Fibroblast of pulmonary artery (primary cell): ENCODE measurements at regions not wholly inside any gene's neighbourhood (a gene's known extent, or its start where the extent isn't known, plus 50 kb on each side); places are given as distances from the start of the nearest gene placed in this dataset.

ENCODE experiments used
- DNase-seq: peaks from one replicate; pipeline ENCODE4 v3.0.0-alpha.2; 2010; ENCODE audit warnings: low read depth
- H3K4me3 ChIP-seq: replicated peaks from 2 replicates; pipeline ENCODE4 v1.5.1; 2011; ENCODE audit warnings: low read depth, mild to moderate bottlenecking, control low read depth, low read length, moderate library complexity
- TF ChIP-seq, protein P1 (sequence below): IDR thresholded peaks from 2 replicates; pipeline ENCODE4 v1.5.1; 2011; ENCODE audit warnings: mild to moderate bottlenecking, control low read depth, low read length, inconsistent platforms; ENCODE audit errors: missing control alignments

- H3K4me3 ChIP-seq: no peak overlapping the region
- no peak for DNase-seq
- TF ChIP-seq, protein P1, sequence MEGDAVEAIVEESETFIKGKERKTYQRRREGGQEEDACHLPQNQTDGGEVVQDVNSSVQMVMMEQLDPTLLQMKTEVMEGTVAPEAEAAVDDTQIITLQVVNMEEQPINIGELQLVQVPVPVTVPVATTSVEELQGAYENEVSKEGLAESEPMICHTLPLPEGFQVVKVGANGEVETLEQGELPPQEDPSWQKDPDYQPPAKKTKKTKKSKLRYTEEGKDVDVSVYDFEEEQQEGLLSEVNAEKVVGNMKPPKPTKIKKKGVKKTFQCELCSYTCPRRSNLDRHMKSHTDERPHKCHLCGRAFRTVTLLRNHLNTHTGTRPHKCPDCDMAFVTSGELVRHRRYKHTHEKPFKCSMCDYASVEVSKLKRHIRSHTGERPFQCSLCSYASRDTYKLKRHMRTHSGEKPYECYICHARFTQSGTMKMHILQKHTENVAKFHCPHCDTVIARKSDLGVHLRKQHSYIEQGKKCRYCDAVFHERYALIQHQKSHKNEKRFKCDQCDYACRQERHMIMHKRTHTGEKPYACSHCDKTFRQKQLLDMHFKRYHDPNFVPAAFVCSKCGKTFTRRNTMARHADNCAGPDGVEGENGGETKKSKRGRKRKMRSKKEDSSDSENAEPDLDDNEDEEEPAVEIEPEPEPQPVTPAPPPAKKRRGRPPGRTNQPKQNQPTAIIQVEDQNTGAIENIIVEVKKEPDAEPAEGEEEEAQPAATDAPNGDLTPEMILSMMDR: no peak
Observed at GRCh38 chr18:28582724-28583123, 405.8 kb upstream of the CDH2 start.

DNA sequence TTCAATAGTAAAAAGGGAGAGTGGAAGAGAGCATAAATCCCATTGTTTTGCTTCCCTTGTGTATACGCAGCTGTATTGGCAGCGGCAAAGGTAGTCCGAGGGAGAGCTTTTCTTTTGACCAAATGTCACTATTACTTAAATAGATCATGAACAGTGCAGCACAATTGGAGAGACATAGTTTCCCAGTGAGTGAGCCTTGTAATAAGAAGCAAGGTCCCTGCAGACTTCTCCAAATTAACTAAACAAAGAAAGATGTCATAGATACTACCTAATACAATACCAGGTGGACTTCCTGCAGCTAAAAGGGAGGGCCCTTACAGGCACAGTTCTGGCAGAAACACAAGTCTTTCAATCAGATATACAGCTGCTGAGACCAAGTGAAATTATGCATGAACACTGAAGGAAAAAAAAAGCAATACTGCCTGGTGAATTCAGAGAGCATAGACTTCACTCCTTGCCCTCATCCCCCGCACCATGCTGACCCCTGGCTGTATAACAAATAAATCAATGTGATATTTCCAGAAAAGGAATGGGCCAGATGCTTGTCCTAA, 404.7 kb upstream of the CDH2 start:
- H3K4me3 ChIP-seq: no peak overlapping the region
- TF ChIP-seq, protein P1: no peak
- DNase-seq: peak; percentile 8

DNA sequence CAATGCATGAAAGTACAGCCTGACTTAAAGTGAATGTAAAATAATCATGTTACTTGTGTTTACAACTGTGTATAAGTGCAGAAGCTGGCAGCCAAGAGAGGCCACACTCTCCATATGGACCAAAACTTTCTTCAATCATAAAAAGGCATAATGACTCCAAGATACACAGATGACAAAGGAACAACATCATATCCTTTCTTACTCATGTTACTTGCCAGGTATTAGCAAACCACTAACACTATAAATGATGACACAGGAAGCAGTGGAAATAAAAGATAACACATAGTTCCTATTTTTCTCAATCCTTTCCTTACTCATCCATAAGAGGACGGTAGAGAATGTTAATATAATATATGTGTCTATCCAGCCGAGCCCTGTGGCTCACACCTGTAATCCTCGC, 400.0 kb upstream of the CDH2 start:
- peak; percentile 35 for DNase-seq
- TF ChIP-seq, protein P1: no peak
- no peak overlapping the region for H3K4me3 ChIP-seq

DNA sequence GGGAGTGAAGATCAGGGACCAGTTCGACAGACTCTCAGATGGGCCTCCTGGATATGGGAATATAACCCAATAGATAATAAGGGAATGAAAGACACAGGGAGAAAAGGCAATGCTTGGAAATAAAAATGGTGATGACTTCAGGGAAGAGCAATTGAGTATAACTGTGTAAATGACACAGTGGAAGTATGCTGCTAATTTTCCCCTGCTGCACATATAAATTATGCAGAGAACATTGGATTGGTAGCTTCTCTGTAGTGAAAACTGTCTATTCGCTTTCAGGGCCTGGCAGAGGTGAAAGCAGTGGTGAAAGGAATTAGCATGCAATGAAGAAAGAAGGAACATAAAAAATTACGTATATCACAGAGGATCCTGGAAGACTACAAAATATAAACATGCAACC, 398.2 kb upstream of the CDH2 start:
- no peak for DNase-seq
- no peak overlapping the region for H3K4me3 ChIP-seq
- TF ChIP-seq, protein P1: no peak

GRCh38 chr18:28574175-28574574, 397.2 kb upstream of the CDH2 start:
- TF ChIP-seq, protein P1: no peak
- DNase-seq: no peak
- no peak overlapping the region for H3K4me3 ChIP-seq

DNA sequence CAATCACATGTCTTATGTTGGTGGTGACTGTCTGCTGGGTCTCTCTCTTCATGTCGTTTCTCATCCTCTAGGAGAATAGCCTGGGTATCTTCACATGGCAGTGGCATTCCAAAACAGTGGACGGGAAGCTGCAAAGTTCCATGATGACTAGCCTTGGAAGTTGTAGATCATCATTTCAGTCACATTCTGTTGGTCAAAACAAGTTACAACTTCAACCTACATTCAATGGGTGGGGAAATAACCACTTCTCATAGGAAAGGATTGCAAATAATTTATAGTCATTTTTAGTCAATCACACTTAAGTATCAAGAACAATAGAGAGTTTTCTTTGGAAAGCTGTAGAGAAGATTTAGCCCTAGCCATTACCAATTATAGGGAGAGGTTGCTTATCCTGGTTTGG, 395.0 kb upstream of the CDH2 start:
- TF ChIP-seq, protein P1: no peak
- no peak for DNase-seq
- no peak overlapping the region for H3K4me3 ChIP-seq

GRCh38 chr18:28560331-28560730, 383.4 kb upstream of the CDH2 start:
- H3K4me3 ChIP-seq: no peak overlapping the region
- TF ChIP-seq, protein P1: no peak
- DNase-seq: no peak
